NT2/D1 (cell line): ENCODE measurements at regions not wholly inside any gene's neighbourhood (a gene's known extent, or its start where the extent isn't known, plus 50 kb on each side); places are given as distances from the start of the nearest gene placed in this dataset.

Source experiments
- YY1 ChIP-seq: IDR thresholded peaks from 2 replicates; pipeline ENCODE4 v1.6.1; 2011; ENCODE audit not compliant: insufficient read length, insufficient read depth
- ZNF274 ChIP-seq: IDR thresholded peaks from 2 replicates; pipeline ENCODE4 v1.6.1; 2011; ENCODE audit warnings: mild to moderate bottlenecking, low read depth, low read length

GRCh38 chr16:66267292-66268014 lies 99.0 kb upstream of the CDH5 start:
- TF ChIP-seq ZNF274 (no peak), YY1 (no peak)
